GM19467 (cell line): ENCODE measurements at regions not wholly inside any gene's neighbourhood (a gene's known extent, or its start where the extent isn't known, plus 50 kb on each side); places are given as distances from the start of the nearest gene placed in this dataset.
"Not testable (repeated sequence)": the region's sequence is repeated elsewhere in the genome, so short reads cannot be mapped to it uniquely, and the experiment has no call there.

Experiments
- ATAC-seq: cut with Tn5 transposase; IDR thresholded peaks from one replicate; pipeline ENCODE4 v1.9.1; 2021; ENCODE audit warnings: mild to moderate bottlenecking, moderate library complexity; ENCODE audit not compliant: unreplicated experiment

DNA sequence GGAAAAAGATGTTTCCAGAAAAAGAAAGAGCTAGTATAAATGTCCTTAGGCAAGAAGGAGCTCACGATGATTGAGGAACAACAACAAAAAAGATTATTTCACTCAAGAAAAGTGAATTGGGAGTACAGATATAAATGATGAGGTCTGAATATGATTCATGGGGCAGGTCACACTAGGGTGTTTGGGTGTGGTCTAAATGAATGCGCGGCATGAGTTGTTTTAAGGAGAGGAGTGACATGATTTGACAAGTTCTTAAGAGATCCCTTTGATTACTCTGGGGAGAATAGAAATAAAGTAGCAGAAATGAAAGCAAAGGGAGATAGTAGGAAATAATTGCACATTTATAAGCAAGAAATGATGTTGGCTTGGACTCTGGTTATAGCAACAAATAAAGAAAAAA, 59.3 kb downstream of the NUTM2D start:
- not testable (repeated sequence) for ATAC-seq

DNA sequence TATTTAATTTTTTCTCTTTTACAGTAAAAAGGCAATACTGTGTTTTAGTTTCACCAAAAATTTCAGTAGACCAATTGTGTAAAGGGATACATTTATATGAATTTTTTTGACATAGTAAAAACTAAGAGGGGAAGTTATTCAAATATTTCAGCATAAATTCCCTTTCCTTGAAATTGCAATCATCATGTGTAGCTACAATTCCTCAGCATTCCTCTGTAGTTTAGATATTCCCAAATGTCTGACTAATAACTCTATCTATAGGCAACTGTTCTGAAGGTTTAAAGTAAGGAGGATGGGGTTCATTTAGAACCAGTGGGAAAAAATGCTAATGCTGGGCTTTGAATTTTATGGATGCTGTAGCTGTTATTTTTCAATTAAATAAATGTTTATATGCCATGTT, 65.1 kb downstream of the NUTM2D start:
- not testable (repeated sequence) for ATAC-seq

DNA sequence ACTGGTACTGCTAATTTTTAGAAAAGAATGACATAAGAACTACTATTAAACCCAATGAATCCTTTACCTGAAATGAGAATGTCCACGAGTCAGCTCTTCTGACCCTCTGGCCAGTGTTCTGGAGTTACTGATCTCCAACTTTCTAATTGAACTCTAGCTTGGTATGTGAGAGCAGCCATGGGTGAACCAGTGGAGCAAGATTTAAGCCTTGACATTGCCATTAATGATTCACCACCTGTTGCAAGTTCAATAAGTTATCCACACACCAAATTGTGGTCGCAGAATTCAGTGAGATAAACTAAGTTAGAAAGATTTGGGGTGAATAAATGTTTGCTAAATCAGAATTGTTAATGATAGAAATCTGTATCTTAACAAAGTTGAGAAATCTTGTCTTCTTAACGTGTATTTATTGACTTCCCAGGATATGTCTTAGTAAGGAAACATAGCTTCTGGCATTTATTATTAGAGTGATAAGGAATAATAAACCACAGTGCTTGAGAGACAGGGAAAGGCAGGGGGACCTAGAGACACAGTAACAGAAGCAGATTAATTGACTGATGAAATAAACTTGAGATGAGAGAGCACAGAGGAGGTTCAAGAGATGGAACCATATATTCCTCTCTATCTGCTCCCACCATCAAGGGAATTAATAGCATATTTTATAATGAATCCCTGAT, 67.3 kb downstream of the NUTM2D start:
- not testable (repeated sequence) for ATAC-seq

DNA sequence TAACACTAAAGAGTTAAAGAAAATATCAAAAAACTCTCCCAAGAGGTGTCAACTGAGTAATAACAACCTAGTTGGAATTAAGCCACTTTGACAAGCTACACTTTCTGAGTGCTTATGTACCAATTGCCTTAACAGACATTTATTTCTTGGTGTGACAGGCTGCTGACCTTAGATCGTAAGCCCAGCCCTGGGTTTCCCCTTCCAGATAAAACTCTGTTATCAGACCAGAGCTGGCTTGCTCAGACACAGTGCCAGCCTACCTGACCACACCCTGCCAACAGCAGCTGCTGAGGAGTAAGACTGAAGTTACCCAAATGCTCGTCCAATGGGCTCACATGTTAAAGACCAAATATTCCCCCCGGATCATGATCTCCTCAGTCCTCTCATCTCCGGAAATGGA, 70.9 kb upstream of the MINPP1 start:
- ATAC-seq, result not testable (repeated sequence)

DNA sequence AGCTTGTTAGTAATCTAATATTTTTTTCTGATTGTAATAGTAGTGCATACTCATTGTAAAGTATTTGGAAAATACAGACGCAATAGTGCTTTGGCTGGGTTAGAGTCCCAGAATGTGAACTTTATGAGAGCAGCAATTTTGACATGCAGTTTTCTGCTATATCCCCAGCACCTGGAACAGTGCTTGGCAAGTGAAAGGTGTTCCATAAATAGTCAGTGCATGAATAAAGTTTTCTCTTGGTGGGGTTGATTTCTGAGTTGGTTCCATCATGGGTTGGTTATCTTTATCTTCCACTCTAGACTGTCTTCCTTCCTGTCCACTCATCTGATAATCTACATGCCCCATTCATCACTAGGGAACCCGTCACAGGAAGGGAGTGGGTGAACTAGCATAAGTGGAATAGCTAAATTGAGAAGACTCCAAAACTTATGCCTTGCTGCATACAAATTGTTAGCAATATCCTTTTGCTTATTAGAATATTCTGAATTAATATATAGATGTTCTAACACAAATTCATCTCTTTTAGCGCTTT, 69.3 kb upstream of the MINPP1 start:
- ATAC-seq, result not testable (repeated sequence)

DNA sequence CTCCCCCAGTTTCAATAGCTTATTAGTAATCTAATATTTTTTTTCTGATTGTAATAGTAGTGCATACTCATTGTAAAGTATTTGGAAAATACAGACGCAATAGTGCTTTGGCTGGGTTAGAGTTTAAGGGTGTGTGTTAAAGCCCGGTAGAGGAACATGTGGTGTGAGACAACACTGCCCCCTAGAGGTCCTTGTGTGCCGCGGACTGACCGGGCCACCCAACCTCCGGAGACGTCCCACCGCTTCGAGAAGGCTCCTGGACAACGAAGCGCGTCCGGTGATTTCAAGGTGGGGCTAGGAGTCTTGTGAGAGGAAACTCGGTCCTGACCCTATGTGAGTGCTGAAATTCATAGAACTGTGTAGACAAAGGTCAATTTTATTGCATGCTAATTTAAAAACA, 68.6 kb upstream of the MINPP1 start:
- ATAC-seq, result peak; percentile 67

DNA sequence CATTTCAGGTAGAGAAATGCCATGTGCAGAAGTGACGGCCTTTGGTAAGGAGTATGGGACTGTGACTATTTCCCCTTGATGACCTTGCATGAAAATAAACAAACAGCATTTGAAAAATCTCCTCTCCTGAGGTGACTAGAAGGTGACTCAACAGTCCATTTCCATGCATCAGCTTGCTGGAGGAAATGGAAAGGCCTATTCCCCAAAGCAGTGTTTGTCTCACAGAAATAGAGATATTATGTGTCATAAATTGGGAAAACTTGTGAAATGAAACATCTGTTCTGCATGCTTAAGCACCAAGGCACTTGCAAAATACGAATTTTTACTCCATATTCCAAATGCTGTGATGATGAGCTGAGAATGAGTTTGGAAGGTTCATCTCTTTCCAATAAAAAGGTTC, 67.2 kb upstream of the MINPP1 start:
- ATAC-seq, result not testable (repeated sequence)
